ENCODE measurements at regions not wholly inside any gene's neighbourhood (a gene's known extent, or its start where the extent isn't known, plus 50 kb on each side); places are given as distances from the start of the nearest gene placed in this dataset.

- Histone ChIP-seq H3K27ac (no peak overlapping the region), H3K27me3 (ENCODE audit: control insufficient read depth, insufficient read depth, low read length) (no peaks in the 10 kb centered on the region), H2AFZ (no peak overlapping the region), H3K79me2 (no peaks in the 10 kb centered on the region), H3K9ac (no peak overlapping the region), H3K36me3 (ENCODE audit: control insufficient read depth, insufficient read depth, low read length) (no peaks in the 10 kb centered on the region), H3K4me3 (ENCODE audit: low read depth, low read length) (no peak overlapping the region), H3K4me1 (no peaks in the 10 kb centered on the region), H3K4me2 (ENCODE audit: low read length) (no peak overlapping the region), H3K9me3 (ENCODE audit: control insufficient read depth, low read length) (no peaks in the 10 kb centered on the region)
- no peak for TF ChIP-seq CTCF (IDR thresholded peaks at IDR 0.05)
Observed at GRCh38 chr3:168327856-168328255, 232.1 kb upstream of the GOLIM4 start.

- H3K4me3 ChIP-seq (ENCODE audit: low read depth, low read length), result no peak overlapping the region
- H3K4me2 ChIP-seq (ENCODE audit: low read length), result no peak overlapping the region
- no peaks in the 10 kb centered on the region for H3K4me1 ChIP-seq
- no peak overlapping the region for H2AFZ ChIP-seq
- no peak overlapping the region for H3K27ac ChIP-seq
- no peaks in the 10 kb centered on the region for H3K9me3 ChIP-seq (ENCODE audit: control insufficient read depth, low read length)
- no peaks in the 10 kb centered on the region for H3K79me2 ChIP-seq
- no peak for TF ChIP-seq CTCF (IDR thresholded peaks at IDR 0.05)
- H3K36me3 ChIP-seq (ENCODE audit: control insufficient read depth, insufficient read depth, low read length), result no peaks in the 10 kb centered on the region
- H3K27me3 ChIP-seq (ENCODE audit: control insufficient read depth, insufficient read depth, low read length), result no peaks in the 10 kb centered on the region
- no peak overlapping the region for H3K9ac ChIP-seq
Observed at GRCh38 chr3:168325684-168326083, 230.0 kb upstream of the GOLIM4 start.

GRCh38 chr3:168322941-168323340 is 227.2 kb upstream of the GOLIM4 start:
- no peaks in the 10 kb centered on the region for H3K36me3 ChIP-seq (ENCODE audit: control insufficient read depth, insufficient read depth, low read length)

GRCh38 chr3:168314166-168314565 is 218.4 kb upstream of the GOLIM4 start:
- no peak overlapping the region for H3K4me3 ChIP-seq (ENCODE audit: low read depth, low read length)
- no peaks in the 10 kb centered on the region for H3K79me2 ChIP-seq
- no peaks in the 10 kb centered on the region for H3K4me1 ChIP-seq
- no peak overlapping the region for H3K27ac ChIP-seq
- no peak overlapping the region for H3K4me2 ChIP-seq (ENCODE audit: low read length)
- H3K9ac ChIP-seq, result no peak overlapping the region
- H3K27me3 ChIP-seq (ENCODE audit: control insufficient read depth, insufficient read depth, low read length), result no peaks in the 10 kb centered on the region
- no peaks in the 10 kb centered on the region for H3K36me3 ChIP-seq (ENCODE audit: control insufficient read depth, insufficient read depth, low read length)
- no peaks in the 10 kb centered on the region for H3K9me3 ChIP-seq (ENCODE audit: control insufficient read depth, low read length)
- H2AFZ ChIP-seq, result no peak overlapping the region
- TF ChIP-seq CTCF (IDR thresholded peaks at IDR 0.05), result no peak

More at GRCh38 chr3:168322941-168323340, 227.2 kb upstream of the GOLIM4 start:
- no peak overlapping the region for H3K9ac ChIP-seq
- TF ChIP-seq CTCF (IDR thresholded peaks at IDR 0.05), result no peak
- no peak overlapping the region for H3K4me3 ChIP-seq (ENCODE audit: low read depth, low read length)
- H3K4me2 ChIP-seq (ENCODE audit: low read length), result no peak overlapping the region
- H3K27ac ChIP-seq, result no peak overlapping the region
- H3K4me1 ChIP-seq, result no peaks in the 10 kb centered on the region
- H2AFZ ChIP-seq, result no peak overlapping the region
- no peaks in the 10 kb centered on the region for H3K9me3 ChIP-seq (ENCODE audit: control insufficient read depth, low read length)
- no peaks in the 10 kb centered on the region for H3K27me3 ChIP-seq (ENCODE audit: control insufficient read depth, insufficient read depth, low read length)
- no peaks in the 10 kb centered on the region for H3K79me2 ChIP-seq

GRCh38 chr3:168312984-168313383 is 217.3 kb upstream of the GOLIM4 start:
- Histone ChIP-seq H3K4me1 (no peaks in the 10 kb centered on the region), H2AFZ (no peak overlapping the region), H3K36me3 (ENCODE audit: control insufficient read depth, insufficient read depth, low read length) (no peaks in the 10 kb centered on the region), H3K79me2 (no peaks in the 10 kb centered on the region), H3K9me3 (ENCODE audit: control insufficient read depth, low read length) (no peaks in the 10 kb centered on the region), H3K4me3 (ENCODE audit: low read depth, low read length) (no peak overlapping the region), H3K9ac (no peak overlapping the region), H3K27me3 (ENCODE audit: control insufficient read depth, insufficient read depth, low read length) (no peaks in the 10 kb centered on the region), H3K4me2 (ENCODE audit: low read length) (no peak overlapping the region), H3K27ac (no peak overlapping the region)
- no peak for TF ChIP-seq CTCF (IDR thresholded peaks at IDR 0.05)

Measured in parathyroid adenoma (tissue), 2 donors.